NCI-H2171 treated with DMSO at 0.1 percent for 48 hours (cell line): ENCODE measurements at regions not wholly inside any gene's neighbourhood (a gene's known extent, or its start where the extent isn't known, plus 50 kb on each side); places are given as distances from the start of the nearest gene placed in this dataset.

Source experiments
- DNase-seq: peaks from one replicate; lab custom pipeline; 2025; lab: John Stamatoyannopoulos, UW

DNA sequence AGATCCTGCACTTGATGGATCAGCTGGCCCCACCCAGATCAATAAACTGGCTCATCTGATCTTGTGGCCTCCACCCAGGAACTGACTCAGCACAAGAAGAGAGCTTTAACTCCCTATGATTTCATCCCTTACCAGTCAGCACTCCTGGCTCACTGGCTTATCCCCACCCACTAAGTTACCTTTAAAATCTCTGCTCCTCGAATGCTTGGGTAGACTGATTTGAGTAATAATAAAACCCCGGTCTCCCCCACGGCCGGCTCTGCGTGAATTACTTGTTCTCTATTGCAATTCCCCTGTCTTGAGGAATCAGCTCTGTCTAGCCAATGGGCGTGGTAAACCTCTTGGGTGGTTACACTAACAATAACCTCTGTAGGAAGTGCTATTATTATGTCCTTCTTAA, 83.7 kb downstream of the MBL2 start:
- no peak for DNase-seq

DNA sequence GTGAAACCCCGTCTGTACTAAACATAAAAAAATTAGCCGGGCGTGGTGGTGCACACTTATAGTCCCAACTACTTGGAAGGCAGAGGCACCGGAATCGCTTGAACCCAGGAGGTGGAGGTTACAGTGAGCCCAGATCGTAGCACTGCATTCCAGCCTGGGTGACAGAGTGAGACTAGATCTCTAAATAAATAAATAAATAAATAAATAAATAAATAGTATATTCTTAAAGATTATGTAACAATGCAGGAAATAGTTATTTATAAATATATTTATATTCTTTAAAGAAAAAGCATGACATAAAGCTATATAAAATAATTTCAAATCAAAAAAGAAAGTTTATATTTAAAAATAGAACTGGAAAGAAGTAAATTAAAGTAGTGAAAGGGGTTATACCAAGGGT, 76.4 kb downstream of the MBL2 start:
- no peak for DNase-seq

DNA sequence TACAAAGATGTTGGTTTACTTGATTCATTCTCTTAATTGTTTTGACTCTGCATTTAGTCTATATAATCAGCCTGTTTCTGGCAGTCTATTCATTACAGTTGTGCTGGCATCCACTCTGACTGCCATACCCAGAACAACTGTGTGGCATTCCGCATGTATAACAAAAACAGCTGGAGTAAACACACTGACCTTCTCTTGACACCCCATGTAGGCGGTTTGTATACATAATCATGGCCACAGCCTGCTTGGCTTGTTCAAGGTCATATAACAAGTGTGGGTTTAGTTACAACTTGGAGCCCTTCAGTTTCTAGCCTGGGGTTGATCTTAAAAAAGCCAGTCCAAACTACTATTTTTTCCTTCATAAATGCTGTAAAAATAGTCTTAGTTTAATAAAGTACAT, 70.9 kb downstream of the MBL2 start:
- no peak for DNase-seq

DNA sequence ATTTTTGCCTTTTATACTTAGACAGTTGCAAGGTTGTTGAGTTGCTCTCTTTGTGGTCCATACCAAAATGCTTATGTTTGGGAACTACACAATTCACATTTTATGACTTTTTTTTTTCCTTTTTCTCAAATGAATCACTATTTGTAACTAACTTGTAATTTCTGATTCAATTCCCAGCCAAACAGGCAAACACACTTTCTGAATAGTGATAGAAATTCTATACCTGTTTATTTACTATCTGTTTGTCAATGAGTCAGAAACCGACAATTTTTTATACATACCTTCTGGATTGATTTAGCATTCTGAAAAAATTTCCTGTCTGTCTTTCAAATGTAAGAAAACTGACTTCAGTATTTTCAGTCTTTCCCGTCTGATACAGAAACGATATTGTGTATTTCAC, 69.1 kb downstream of the MBL2 start:
- no peak for DNase-seq

DNA sequence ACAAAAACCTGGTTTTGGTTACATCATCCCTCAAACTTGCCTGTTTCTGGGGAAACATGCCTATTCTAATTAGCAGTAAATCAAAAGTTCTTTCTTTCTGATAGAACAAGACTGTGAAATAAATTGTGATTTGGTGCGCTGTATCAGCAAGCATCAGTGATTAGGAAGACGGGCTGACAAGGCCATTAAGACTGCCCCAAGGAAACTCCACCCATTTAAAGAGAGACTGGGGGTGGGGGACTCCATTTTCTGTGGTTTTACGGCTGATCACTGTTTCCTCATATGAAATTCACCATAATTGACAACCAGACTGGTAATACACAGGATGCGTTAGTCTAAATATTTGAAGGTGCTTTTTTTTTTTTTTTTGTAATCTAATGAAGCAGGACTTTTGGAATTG, 68.7 kb downstream of the MBL2 start:
- DNase-seq: no peak

DNA sequence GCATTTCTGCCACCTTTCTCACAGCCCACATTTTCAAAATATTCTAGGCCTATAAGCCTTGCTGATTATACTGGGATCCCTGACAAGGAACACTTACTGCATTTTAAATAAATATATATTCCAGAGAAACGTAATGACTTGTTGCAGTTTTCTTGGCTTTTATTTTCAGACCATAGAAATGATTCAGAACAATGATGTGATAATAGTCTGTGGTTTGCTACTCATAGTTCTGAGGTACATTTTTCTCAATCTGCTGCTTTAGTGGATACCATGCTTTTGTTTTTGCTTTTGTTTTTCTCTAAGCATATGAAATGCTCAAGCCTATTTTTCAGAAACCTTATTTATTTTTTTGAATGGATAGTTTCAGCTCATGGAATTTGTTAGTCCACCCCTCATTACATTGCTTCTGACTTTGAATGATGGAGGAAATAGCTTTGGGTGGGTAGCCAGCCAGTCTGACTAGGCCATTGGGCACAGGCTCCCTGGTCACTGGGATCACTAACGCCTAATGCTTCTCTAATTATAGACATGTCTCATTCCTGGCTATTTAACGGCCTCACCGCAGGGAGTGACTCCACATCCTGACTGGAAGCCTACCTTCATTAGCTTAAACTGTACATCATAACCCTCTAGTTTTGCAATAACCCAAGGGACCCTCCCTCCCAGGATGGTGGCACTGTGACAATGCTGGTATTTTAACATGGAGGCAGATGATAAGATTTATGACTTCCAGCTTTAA, 66.1 kb downstream of the MBL2 start:
- DNase-seq: no peak
